ENCODE measurements at regions not wholly inside any gene's neighbourhood (a gene's known extent, or its start where the extent isn't known, plus 50 kb on each side); places are given as distances from the start of the nearest gene placed in this dataset.
A peak's percentile ranks its signal among the peaks of the same experiment; 100 is the strongest.

DNA sequence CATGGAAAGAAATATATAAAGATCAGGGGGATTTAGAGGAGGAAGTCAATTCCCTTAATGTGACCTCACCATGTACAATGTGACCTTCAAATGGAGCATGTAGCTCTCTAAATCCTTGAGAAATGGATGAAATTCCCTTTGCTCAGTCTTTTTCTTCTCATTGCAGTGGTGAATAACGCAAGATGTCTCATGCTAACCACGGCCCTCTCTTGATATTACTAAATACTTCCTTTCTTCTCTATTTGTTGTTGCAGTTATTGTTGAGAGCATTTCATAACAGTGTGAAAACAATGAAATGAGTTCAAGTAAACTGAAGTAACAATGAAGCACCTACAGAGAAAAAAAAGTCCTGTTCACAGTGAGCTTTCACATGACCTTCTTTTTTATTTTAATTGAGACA, 55.6 kb downstream of the ZNF281 start:
- DNase-seq, result peak; percentile 34

DNA sequence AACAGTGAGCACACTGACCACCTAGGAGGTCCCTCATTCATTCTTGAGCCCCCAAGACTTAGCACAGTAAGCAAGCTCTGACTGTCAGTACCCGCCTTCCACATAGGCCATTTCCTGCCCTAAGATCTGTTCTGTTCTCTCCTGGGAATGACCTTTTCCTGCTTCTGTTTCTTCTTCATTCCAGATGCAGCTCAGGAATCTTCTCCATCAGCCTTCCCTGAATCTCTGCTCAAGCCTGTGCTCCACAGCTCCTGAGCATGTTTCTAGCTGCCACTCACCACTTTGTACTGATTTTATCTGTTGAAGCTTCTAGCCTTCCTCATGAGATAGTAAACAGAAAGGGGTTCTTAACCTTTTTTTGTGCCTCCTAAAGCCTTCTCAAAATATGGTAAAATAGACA, 56.6 kb downstream of the ZNF281 start:
- DNase-seq, result peak; percentile 61

DNA sequence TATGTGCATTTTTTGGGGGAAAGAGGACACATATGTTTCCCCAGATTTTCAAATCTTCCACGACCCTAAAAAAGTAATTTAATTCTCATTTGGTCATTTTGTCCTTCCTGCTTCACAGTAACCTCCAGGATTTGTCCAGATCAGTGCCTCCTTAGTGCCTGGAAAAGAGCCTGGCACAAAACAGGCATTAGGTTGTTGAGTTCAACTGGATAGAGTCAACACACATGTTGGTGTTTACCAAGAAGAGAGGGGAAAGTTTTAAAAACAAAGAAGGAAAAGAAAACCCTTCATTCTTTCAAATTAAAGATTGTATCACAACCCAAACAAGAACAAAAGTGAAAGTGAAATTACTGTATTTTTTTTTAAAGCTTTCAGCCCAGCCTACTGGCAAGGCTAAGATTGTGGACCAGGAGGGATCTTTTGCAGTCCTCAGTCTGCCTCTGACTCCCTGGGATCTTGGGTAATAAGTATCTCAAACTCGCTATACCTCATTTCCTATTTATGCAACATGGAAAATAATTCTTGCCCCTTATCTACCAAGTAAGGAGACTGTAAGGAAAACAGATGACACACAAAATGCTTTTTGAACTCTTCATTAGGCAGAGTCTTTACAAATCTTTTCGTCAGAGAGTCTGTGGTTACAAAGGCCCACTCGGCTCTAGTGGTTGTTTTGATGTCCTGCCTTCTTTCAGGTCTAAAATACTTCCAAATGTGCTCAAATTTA, 57.8 kb downstream of the ZNF281 start:
- peak; percentile 99 for DNase-seq

DNA sequence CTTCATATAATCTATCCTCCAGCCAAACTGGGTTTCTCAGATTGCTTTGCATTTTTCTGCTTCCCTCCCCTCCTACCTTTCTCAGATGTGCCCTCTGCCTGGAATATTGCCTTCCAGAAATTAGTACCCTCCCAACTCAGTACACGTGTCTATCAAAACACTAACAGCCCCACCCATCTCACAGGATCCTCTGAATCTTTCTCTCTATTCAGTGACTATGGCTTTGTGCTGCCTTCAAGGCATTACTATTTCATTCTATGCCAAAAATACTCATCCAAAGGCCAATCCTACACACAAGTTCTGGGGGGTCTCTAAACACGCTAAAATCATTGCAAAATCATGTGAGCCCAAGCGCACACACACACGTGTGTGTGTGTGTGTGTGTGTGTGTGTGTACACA, 58.4 kb downstream of the ZNF281 start:
- DNase-seq, result no peak

DNA sequence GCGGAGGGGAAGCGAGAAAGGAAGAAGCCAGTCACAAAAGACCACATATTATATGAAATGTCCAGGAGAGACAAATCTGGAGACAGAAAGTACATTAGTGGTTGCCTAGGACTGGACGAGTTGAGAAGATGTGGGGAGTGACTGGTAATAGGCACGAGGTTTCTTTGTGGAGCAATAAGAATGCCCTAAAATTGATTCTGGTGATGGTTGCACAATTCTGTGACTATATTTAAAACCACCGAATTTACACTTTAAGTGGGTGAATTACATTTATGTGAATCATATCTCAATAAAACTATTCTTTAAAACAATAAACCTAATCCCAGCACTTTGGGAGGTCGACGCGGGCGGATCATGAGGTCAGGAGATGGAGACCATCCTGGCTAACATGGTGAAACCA, 63.1 kb downstream of the ZNF281 start:
- DNase-seq, result peak; percentile 81

DNA sequence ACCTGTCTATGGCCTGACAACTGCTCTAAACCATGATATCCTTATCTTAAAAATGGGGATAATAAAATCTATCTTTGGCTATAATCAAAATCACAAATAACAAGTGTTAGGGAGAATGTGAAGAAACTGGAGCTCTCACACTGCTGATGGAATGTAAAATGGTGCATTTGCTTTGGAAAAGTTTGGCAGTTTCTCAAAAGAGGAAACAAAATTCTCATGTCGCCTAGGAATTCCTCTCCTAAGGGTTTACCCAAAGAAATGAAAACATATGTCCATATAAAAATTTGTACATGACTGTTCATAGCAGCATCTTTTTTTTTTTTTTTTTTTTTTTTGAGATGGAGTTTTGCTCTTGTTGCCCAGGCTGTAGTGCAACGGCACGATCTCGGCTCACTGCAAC, 64.3 kb downstream of the ZNF281 start:
- DNase-seq, result peak; percentile 81

DNA sequence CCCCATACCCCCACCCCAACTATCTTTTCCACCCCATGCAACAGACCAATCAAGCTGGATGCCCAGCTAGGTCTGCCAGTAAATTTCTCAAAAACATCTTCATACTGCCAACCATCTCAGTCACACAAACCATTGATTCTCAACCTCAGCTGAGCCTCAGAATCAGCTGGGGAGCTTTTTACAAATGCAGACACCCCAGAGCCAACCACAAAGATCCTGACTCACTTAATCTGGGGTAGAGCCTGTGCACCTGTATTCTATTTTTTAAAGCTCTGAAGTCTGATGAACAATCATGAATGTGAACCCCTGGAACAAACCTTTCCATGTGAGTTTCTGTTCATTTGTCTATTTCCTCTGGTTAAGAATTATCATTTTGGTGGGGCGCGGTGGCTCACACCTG, 66.0 kb downstream of the ZNF281 start:
- DNase-seq, result no peak

DNA sequence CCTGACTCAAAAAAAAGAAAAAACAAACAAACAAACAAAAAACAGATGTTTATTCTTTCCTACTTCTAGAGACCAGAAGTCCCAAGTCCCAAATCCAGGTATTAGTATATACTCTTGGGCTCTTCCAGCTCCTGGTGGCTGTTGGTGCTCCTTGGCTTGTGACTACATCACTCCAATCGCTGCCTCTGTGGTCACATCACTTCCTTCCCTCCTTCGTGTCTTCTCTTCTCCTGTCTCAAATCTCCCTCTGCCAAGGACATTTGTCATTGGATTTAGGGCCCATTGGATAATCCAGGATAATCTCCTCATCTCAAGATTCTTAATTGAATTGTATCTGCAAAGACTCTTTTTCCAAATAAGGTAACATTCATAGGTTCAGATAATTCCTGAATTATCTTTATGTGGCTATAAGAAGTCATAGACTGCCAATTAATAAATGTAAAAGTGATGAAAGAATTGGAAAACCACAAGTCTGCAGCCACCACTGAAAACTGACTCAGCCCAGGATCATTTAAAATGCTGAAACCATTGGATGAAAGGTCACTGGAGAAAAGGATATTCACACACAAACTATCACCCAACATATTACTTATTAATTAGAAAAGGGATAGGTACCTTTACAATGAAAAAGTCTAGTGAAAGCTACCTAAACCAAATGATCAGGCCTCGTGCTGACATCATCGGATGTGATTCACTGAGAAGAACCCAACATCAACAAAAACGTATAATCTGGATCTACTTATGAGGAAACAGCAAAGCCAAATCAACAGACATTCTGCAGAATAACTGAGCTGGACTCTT, 67.1 kb downstream of the ZNF281 start:
- DNase-seq, result peak; percentile 91

DNA sequence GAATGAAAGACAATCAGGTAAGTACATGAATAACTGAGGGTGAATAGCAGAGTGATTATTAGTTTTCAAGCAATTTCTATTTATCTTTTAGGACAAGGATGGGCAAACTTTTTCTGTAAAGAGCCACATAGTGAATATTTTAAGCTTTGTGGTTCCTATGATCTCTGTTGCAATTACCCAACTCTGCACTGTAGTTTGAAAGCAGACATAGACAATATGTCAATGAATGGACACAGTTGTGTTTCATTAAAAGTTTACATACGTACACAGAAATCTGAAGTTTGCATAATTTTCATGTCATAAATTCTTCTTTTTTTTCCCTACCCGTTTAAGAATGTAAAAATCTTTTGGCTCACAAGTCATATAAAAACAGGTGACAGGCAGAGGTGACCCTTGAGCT, 71.4 kb downstream of the ZNF281 start:
- DNase-seq, result peak; percentile 59

DNA sequence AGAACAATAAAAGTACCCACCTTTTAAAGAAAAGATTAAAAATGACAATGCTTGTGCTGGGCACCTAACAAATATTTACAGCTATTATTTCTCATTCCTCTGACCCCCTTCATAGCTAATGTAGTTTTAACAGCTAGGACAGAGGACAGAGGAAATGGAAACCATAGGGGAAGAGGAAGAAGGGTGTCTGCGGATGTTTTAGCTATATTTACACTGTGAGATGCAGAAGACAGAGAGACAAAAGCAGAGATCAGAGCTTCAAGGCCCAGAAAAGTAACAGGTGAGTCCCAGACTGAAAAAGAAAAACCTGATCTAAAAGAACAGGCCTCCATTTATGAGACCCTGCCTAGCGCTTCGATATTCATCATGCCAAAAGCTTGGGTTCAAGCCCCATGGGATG, 72.0 kb downstream of the ZNF281 start:
- no peak for DNase-seq

DNA sequence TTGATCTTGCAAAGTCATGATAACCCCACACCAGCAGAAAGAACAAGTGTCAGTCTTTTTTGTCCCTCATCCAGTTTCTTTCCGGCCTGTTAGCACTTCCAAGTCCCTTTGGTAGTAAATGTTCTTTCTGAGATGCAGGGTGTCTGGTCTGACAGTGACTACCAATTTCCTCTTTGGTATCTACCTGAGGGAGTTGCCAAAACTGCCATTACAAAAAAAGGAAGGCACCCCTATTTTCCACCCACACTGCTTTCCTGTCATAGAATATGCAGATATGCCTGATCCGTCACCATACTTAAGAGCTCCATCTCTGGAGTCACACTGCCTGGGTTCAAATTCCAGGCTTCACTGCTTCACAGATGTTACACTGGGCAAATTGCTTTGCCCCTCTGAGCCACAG, 72.4 kb downstream of the ZNF281 start:
- DNase-seq, result no peak

DNA sequence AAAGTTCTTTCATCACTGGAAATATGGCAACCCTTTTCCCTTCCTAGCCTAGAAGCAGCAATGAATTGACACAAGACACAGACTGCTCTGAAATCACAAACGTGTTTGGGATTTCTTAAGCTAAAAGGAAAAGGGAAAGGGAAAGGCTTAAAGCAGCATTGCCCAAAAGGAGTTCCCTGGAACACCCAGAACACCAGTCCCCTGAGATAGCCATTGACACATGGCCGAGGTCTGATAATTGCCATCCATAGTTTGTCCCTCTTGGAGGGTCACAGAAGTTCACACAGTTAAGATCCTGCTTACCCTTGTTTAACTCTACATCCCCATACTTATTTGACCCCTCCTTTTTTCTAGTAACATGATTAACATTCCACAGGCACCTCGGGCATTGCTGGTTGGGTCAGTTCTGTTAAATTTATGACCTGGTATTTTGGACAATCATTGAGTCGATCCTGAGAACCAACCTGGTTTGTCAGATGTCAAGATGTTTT, 72.9 kb downstream of the ZNF281 start:
- DNase-seq, result no peak

DNA sequence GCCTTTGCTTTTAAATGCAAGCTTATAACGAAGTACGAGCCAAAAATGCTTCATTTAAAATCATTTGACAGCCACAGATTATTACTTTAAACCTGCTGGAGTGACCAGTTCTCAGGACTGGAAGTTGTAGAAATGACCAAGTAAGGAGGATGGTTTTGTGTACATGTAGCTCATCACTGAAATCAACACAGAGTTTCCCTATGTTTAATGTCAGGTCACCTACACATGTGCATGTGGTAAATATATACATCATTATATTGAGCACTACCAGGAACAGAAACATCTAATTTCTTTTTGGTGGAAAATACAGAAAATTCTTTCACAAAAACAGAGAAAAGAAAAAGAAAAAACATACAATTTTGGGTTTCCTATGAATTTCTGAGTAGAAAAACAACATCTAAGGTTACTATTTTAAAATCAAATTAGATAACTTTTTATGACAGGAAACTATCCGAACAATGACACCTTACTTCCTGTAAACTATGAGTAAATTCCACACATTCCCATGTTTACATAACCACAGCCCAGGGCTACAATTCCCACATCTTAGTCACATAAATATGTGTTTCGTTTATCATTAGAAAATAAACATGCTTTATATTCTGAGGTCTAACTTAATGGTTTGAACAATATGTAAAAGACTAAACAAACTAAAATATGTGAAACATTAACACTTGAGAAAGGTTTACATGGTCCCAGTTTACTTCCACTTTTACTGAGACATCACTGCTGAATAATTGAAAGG, 73.6 kb downstream of the ZNF281 start:
- DNase-seq, result peak; percentile 80

DNA sequence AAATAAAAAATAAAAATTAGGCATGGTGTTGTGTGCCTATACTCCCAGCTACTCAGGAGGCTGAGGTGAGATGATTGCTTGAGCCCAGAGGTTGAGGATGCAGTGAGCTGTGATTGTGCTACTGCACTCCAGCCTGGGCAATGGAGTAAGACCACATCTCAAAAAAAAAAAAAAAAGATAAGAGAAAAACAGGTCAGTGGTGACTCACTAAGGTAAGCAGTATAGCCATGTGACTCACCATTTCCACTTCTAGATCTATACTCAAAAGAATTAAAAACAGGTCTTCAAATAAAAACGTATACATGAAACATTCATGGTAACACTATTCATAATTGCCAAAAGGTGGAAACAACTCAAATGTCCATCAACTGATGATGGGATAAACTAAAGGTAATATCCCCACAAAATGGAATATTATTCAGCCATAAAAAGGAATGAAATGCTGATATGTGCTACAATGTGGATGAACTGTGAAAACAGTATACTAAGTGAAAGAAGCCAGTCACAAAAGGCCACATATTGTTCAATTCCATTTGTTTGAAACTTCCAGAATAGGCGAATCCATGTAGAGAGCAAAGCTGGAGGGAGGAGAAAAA, 75.1 kb downstream of the ZNF281 start:
- no peak for DNase-seq

DNA sequence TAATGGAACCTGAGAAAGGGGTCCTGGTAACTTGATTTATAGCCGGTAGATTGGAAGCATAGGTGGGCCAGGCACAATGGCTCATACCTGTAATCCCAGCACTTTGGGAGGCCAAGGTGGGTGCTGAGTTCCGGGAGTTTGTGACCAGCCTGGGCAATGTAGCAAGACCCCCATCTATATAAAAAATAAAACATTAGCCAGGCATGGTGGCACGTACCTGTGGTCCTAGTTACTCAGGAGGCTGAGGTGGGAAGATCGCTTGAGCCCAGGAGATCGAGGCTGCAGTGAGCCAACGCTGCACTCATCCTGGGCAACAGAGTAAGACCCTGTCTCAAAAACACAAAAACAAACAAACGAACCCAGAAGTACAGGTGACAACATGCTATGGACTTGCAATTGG, 76.5 kb downstream of the ZNF281 start:
- DNase-seq, result no peak

DNA sequence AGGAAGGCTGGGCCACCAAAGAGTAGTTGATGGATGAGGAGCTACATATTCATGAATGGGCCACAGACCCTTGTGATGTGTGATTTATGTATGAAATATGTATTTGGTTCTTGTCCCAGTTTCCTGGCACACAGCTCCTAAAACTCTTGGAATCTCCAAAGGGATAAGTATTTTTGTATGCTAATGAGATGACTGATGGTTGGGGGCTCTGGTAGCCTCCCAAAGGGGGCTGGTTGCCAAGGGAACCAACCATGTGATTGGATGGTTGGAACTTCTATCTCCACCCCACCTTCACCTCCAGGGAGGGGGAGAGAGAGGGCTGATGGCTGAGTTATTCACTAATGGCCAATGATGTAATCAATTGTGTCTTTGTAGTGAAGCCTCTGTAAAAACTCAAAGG, 77.1 kb downstream of the ZNF281 start:
- peak; percentile 97 for DNase-seq

DNA sequence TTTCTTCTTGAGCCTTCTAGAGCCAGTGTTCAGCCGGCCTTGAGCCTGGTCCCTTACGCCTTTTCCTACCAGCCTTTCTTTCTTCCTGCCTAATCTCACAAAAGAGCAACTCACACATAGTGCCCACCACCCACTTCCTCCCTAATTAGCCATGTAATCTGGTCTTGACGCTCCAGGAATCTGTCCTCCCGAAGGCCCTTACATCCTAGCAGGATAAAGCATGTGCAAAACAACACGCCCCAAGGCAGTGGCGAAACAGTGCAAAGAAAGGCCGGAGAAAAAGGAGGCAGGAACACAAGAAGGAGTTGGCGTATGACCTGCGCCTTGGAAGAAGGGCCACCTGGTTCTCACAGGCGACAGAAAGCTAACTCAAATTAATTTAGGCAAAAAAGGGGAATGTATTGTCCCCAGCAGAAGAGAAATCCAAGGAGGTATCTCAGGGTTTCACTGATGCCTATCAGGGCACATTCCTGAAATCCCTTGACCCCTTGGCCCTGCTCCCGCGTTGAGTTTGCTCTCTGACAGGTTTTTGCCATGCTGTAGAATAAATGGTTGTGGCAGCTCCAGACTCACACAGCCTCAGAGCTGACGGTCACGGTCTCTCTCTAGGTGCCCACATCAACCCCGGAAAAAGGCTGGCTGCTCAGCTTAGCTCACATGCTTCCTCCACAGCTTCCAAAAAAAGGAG, 79.0 kb downstream of the ZNF281 start:
- DNase-seq, result no peak

DNA sequence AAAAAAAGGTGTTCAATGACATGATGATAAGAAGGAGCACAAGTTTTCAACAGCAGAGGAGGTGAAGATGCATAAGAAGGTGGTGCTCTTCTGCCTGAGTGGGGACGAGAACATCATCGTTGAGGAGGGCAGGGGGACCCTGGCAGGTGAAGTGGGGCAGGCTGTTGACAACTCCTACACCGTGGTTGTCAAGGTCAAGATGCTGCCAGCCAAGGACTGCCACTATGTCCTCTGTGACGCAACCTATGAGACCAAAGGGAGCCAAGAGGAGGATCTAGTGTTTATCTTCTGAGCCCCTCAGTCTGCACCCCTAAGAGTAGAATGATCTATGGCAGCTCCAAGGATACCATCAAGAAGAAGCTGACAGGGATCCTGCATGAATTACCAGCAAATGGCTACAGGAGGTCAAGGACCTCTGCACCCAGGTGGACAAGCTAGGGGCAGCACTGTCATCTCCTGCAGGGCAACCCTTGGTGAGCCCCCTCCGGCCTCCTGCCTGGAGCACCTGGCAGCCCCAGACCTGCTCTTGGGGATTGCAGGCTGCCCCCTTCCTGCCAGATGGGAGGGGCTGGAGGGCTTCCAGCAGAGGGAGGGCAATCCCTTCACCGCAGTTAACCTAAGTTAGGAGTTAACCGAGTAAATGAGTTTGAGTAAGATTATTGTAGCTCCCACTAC, 80.5 kb downstream of the ZNF281 start:
- no peak for DNase-seq

DNA sequence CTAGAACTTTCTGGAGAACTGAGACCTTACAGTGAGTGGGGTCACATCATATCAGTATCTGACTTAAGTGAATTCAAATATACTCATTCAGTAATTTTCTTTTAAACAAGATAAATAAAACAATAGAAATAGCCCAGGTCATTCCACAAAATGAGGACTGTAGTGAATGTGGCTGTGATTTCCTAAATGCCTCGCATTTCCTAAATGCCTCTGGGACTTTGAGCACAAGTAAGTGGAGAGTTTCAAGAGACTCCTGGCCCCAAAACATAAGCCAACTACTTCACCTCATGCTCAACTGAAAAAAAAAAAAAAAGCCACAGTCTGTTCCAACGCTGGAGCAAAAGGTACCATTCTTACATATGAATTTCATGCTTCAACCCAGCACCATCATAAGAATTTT, 81.5 kb downstream of the ZNF281 start:
- peak; percentile 58 for DNase-seq

DNA sequence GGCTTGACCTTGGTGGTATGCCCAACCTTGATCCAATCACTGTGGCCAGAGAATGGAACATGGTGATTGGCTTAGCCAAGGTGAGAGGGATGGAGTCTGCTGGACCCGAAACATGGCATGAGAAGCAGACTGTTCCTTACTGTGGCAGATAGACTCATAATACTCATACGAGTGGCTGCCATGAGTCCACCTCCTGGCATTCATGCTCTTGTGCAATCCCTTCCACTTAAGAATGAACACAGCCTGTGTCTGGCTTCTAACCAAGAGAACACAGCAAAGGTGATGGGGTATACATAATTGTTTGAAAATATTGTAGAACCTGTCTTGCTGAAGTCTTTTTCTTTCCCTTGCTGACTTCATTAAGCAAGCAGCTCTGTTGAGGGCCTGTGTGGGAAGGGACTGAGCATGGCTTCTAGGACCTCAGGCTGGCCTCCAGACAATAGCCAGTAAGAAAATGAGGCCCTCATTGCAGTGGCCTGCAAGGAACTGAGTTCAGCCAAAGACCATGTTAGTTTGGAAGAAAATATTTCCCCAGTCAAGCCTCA, 85.9 kb downstream of the ZNF281 start:
- DNase-seq, result peak; percentile 56

DNA sequence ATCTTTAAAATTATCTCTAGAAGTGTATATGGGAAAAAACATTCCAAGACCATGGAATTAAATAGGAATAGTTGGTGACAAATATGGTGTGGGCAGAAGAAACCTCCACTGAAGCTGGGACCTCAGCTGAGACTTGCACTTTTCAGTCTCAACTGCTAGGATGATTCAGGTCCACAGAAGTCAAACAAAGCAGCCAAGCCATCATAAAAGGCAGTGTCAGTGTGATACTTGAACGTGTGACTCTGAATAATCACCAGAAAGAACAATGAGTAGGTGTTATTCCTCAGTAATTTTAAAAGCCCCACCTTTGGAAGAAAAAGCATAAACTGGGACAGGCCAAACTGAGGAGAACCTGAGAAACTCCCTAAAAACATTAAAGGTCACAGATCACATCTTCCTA, 90.7 kb downstream of the ZNF281 start:
- no peak for DNase-seq

All from fibroblast of skin of abdomen (primary cell).